HEK293T (cell line): ENCODE measurements at regions not wholly inside any gene's neighbourhood (a gene's known extent, or its start where the extent isn't known, plus 50 kb on each side); places are given as distances from the start of the nearest gene placed in this dataset.

Experiments used
- BHLHE40 ChIP-seq: fragments of 450-650 bp; IDR thresholded peaks from 2 replicates; pipeline ENCODE4 v1.6.1; 2016; ENCODE audit warnings: mild to moderate bottlenecking, moderate library complexity, borderline replicate concordance
- ELF4 ChIP-seq: fragments of 450-650 bp; IDR thresholded peaks from 2 replicates; pipeline ENCODE4 v1.6.1; 2017; ENCODE audit warnings: antibody characterized with exemption
- FOXA1 ChIP-seq: fragments of 450-650 bp; IDR thresholded peaks from 2 replicates; pipeline ENCODE4 v1.6.1; 2016; ENCODE audit warnings: mild to moderate bottlenecking
- FOXK2 ChIP-seq: fragments of 450-650 bp; IDR thresholded peaks from 2 replicates; pipeline ENCODE4 v1.6.1; 2016; ENCODE audit warnings: mild to moderate bottlenecking
- FOXM1 ChIP-seq: fragments of 450-650 bp; IDR thresholded peaks from 2 replicates; pipeline ENCODE4 v1.6.1; 2017; ENCODE audit warnings: mild to moderate bottlenecking, borderline replicate concordance
- HDGF ChIP-seq: fragments of 450-650 bp; IDR thresholded peaks from 2 replicates; pipeline ENCODE4 v1.6.1; 2017; ENCODE audit warnings: antibody characterized with exemption, borderline replicate concordance
- L3MBTL2 ChIP-seq: fragments of 450-650 bp; conservative IDR thresholded peaks from 2 replicates; pipeline ENCODE4 v1.6.1; 2016; ENCODE audit warnings: mild to moderate bottlenecking
- LEF1 ChIP-seq: fragments of 450-650 bp; IDR thresholded peaks from 2 replicates; pipeline ENCODE4 v1.6.1; 2017; ENCODE audit warnings: mild to moderate bottlenecking, borderline replicate concordance
- NFRKB ChIP-seq: fragments of 450-650 bp; IDR thresholded peaks from 2 replicates; pipeline ENCODE4 v1.6.1; 2016; ENCODE audit warnings: mild to moderate bottlenecking, moderate library complexity
- SP1 ChIP-seq: fragments of 450-650 bp; IDR thresholded peaks from 2 replicates; pipeline ENCODE4 v1.6.1; 2017
- SUZ12 ChIP-seq: fragments of 450-650 bp; IDR thresholded peaks from 2 replicates; pipeline ENCODE4 v1.6.1; 2016; ENCODE audit warnings: mild to moderate bottlenecking
- TARDBP ChIP-seq: fragments of 450-650 bp; IDR thresholded peaks from 2 replicates; pipeline ENCODE4 v1.6.1; 2016
- ZNF384 ChIP-seq: fragments of 450-650 bp; IDR thresholded peaks from 2 replicates; pipeline ENCODE4 v1.6.1; 2016

DNA sequence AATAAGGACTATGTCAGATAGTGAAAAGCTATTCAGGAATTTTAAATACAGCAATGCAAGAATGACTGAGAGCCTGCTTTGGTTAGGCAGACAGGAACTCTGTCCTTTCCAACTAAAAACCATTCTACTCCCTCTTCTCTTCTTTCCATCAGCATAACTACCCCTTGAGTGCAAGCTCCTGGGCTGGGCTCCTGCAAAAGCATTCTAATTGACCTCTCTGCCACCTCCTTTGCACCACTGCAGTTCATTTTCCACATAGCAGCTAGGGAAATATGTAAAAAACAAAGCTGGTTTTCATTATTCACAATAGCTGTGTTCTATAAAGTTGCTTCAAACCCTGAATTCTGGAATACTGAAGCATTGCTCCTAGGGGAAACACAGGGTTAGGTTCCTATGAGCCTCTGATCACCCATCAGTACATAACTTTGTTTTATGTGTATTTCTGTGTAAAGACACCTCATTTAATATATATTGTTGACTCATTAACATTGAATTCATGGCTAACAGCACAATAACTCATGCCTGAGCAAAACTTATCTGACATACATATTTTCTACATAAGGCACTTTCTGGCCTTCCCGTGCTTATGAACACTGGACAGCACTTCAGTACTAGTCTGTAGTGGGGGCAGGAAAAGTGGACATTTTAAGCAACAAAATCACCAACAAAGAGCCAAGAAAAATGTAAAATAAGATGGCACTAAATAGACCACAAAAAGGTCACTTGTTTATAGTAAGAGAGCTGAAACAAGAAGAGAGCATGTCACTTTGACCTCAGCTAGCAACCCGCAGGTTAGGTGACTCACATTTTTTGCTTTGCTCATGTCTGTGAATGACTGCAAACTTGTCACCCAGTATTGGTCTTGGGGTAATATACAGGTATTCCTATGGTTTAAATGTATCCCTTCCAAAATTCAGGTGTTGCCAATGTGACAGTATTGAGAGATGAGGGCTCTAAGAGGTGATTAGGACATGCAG, 57.9 kb upstream of the IRF2BP2 start:
- no peak for TF ChIP-seq FOXM1
- no peak for TF ChIP-seq ZNF384
- TF ChIP-seq TARDBP, result no peak
- no peak for TF ChIP-seq SP1
- TF ChIP-seq SUZ12, result no peak
- TF ChIP-seq NFRKB, result no peak
- no peak for TF ChIP-seq FOXK2
- no peak for TF ChIP-seq BHLHE40
- no peak for TF ChIP-seq HDGF
- TF ChIP-seq FOXA1, result no peak
- no peak for TF ChIP-seq LEF1
- TF ChIP-seq ELF4, result no peak
- TF ChIP-seq L3MBTL2, result no peak
